Ramos (cell line): ENCODE measurements at regions not wholly inside any gene's neighbourhood (a gene's known extent, or its start where the extent isn't known, plus 50 kb on each side); places are given as distances from the start of the nearest gene placed in this dataset.
"Not testable (repeated sequence)": the region's sequence is repeated elsewhere in the genome, so short reads cannot be mapped to it uniquely, and the experiment has no call there.

Experiments
- in situ Hi-C: fragments of 300-500 bp; cut with MboI; formaldehyde crosslinking; loops from one replicate; pipeline ENCODE4 v1.14.3; 2022; ENCODE audit warnings: low sequenced_read_pairs; ENCODE audit not compliant: unreplicated experiment

DNA sequence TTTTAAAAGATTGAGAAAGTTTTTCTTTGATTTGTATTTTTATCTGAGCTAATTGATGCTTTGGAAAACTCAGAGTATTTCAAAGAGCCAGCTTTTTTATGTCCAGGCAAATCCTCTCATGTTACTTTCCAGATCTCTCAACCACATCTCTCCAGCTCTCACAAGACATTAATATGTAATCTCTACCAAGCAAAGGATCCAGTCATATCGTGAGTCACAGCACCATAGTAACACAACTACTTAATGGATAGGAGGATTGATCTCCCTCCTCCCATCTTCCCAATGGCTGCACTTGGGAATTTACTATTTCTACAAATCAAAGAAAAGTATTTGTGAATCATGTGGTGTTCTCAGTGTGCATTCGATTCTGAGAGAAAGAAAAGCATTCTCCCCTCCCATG lies 63.3 kb downstream of the POU4F1 start:
- in situ Hi-C loops, result no loop called here

DNA sequence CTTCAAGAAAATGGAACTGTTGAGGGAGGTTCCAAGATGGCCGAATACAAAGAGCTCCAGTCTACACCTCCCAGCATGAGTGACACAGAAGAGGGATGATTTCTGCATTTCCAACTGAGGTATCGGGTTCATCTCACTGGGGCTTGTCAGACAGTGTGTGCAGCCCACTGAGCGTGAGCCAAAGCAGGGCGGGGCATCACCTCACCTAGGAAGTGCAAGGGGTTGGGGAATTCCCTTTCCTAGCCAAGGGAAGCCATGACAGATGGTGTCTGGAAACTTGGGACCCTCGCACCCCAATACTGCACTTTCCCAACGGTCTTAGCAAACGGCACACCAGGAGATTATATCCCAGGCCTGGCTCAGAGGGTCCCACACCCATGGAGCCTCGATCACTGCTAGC lies 77.3 kb downstream of the POU4F1 start:
- in situ Hi-C loops, result not testable (repeated sequence)

DNA sequence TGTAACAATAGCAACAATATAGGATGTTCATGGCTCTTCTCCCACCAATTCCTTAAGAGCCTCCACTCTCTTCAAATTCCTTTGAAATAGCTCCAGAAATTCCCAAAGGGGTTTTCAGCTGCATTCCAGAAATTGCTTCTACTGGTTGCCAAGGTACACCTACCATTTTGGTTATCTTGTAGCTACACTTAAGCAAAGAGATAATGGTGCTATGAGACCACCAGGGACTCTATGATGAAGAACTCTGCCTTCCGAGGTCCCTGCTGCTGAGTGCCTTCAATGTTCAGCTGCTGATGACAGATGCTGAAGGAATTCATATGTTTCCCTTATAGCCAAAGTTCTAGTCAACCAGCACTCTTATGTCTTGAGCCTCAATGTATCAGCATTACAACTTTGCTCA lies 78.4 kb downstream of the POU4F1 start:
- in situ Hi-C loops, result no loop called here

DNA sequence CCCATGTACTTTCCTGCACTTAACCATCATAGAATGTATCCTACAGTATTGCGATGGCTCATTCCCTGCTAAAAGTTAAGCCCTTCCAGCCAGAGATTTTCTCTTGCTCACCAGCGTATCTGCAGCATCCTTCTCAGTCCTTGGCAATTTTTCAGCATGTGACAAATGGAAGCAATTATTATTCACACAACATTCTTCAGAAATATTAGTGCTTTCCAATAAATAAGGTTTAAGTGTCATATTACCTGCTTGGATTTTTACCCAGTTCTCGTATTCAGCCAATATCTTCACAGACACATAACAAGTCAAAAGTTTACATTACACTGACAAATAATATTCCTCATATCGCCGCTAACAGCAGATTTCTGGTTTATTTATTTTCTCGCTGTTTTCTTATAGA lies 82.3 kb downstream of the POU4F1 start:
- in situ Hi-C loops, result no loop called here

GRCh38 chr13:78520425-78520824 lies 82.9 kb downstream of the POU4F1 start:
- in situ Hi-C loops, result no loop called here

DNA sequence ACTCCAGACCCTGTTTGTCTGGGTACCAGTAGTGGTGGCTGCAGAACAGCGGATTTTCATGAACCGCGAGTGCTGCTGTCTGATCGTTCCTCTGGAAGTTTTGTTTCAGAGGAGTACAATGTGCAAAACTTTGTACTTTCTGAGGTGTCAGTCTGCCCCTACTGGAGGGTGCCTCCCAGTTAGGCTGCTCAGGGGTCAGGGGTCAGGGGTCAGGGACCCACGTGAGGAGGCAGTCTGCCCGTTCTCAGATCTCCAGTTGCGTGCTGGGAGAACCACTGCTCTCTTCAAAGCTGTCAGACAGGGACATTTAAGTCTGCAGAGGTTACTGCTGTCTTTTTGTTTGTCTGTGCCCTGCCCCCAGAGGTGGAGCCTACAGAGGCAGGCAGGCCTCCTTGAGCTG lies 84.9 kb downstream of the POU4F1 start:
- in situ Hi-C loops, result not testable (repeated sequence)

- in situ Hi-C loops, result no loop called here
Measured at GRCh38 chr13:78499802-78500201, 103.5 kb downstream of the POU4F1 start.

DNA sequence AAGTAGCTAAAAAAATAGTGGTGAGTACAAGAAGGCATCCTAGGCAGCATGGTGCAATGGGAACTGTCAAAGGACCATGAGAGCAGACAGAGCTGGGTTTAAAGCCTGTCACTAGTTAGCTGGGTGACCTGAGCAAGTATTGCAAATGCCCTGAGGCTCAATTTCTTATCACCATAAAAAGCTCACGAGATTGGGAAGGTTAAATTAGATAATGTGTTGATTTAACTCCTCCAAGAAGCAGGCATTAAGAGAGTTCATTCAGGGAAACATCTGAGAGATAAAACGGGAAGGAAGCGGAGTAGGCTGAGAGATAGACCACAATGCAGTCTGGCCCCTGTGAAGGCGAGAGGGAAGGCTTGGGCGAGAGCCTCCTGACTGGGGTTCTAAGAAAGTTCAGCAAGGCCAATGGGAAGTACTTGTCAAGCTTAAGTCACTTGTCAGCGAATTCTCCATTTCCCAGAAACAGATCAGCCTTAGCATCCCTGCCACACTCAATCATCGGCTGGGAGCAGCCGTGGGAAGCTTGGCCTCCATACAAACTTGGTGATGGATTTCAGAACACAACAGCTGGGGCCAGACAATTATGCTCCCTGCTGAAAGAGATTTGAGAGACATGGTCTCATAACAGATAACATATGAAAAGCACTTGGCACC lies 105.5 kb downstream of the POU4F1 start:
- in situ Hi-C loops, result no loop called here

- in situ Hi-C loops, result no loop called here
Measured at GRCh38 chr13:78491978-78492377, 111.4 kb downstream of the POU4F1 start.

GRCh38 chr13:78490225-78490624 lies 113.1 kb downstream of the POU4F1 start:
- in situ Hi-C loops, result not testable (repeated sequence)

DNA sequence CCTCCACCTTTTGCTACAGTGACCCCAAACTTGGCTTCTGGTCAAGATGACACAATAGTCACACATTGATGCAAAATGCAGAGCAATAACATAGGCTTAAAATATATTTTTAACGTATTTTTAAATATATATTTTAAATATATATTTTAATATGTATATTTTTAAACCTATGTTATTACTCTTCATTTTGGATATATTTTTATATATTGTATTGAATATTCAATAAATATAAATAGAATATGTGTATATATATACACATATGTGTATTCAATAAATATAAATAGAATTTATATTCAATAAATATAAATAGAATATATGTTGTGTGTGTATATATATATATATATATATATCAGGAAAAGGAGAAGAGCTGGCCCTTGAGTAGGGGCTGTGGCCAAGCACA lies 115.6 kb downstream of the POU4F1 start:
- in situ Hi-C loops, result no loop called here

GRCh38 chr13:78485803-78486202 lies 117.5 kb downstream of the POU4F1 start:
- in situ Hi-C loops, result no loop called here

DNA sequence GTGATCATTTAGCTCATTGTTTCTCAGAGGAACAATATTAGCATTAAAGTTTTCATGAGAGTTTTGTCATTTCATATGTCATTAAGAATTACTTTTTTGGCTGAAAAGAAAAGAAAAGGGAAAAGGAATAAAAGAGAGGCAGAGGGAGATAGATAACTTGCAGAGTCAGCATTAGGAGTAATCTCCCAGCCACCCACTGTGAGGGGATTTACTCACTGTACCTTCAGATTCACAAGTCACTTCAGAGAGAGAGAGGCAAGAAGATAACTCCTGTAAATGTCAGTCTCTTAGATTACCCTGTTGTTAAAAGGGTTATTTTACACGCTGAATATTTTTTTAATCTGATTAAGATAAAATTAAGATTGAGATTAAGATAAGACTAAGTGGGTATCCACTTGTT lies 125.2 kb downstream of the POU4F1 start:
- in situ Hi-C loops, result no loop called here

GRCh38 chr13:78476910-78477309 lies 126.4 kb downstream of the POU4F1 start:
- in situ Hi-C loops, result no loop called here

DNA sequence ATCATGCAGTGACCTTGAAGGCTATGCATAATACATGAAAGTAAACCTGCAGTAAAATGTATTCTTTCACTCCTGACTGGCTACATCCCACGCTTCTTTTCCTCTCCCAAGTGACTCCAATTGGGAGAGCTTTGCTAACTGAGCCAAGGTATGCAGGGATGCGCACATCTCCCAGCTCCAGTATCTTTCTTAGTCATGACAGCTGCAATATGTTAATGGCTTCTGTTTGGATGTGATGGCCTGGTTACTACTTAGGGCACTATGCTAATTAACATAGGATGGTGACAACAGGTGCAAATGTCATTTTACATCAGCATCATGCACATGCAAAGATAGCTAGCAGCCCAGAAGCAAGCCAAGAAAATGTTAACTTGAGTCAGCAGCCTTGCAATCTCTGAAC lies 134.7 kb downstream of the POU4F1 start:
- in situ Hi-C loops, result no loop called here

GRCh38 chr13:78465250-78465649 lies 138.1 kb downstream of the POU4F1 start:
- in situ Hi-C loops, result no loop called here

- in situ Hi-C loops, result no loop called here
Measured at GRCh38 chr13:78460176-78460575, 143.2 kb downstream of the POU4F1 start.

- in situ Hi-C loops, result no loop called here
Measured at GRCh38 chr13:78443839-78444238, 159.5 kb downstream of the POU4F1 start.

- in situ Hi-C loops, result no loop called here
Measured at GRCh38 chr13:78437781-78438180, 165.6 kb downstream of the POU4F1 start.

GRCh38 chr13:78436311-78436710 lies 167.0 kb downstream of the POU4F1 start:
- in situ Hi-C loops, result no loop called here

DNA sequence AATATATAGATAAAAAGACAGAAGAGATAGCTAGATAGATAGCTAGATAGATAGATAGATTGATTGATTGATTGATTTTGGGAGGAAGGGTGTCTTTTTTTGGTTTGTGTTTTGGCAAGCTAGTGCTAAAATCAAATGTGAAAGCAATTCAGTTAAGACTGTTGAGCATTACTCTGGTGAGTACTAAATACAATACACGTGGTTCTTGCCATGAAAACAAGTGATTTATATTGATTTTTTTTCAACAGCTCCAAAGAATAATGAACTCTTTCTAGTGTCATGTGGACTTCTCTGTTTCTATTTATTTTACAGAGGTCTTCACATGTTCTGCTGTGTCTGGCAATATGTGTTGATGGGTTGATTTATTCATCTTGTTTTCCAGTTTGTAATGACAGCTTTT lies 172.0 kb downstream of the POU4F1 start:
- in situ Hi-C loops, result no loop called here

DNA sequence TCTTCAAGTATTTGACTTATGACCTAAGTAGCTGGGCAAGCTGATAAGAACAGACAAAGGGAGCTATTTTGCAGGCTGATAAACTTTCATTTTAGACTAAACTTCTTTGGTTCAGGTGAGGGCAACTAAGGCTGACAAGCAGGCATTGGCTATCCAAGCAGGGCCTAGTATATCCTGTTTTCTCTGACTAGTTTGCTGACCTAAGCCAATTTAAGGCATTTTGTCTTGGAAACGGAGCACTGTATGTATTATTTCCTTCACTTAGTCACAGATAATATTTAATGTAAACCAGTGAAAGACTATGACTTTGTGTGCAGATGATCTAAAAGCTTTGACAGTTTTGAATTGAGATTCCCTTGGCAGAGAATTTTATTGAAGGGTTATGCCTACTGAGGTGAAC lies 172.5 kb downstream of the POU4F1 start:
- in situ Hi-C loops, result no loop called here
